Nephron progenitor cell (in vitro differentiated cells): ENCODE measurements at regions not wholly inside any gene's neighbourhood (a gene's known extent, or its start where the extent isn't known, plus 50 kb on each side); places are given as distances from the start of the nearest gene placed in this dataset.

ENCODE experiments used
- DNase-seq: peaks from one replicate; pipeline ENCODE4 v3.0.0; 2021
- H3K27ac Mint-ChIP-seq: 2 replicates; pipeline ENCODE4 v1.8.0; 2021; ENCODE audit warnings: mild to moderate bottlenecking, moderate library complexity, mixed read lengths
- H3K27me3 Mint-ChIP-seq: 2 replicates; pipeline ENCODE4 v1.8.0; 2021; ENCODE audit warnings: mild to moderate bottlenecking, low read depth, mixed read lengths; ENCODE audit not compliant: poor library complexity
- H3K36me3 Mint-ChIP-seq: 2 replicates; pipeline ENCODE4 v1.8.0; 2021; ENCODE audit warnings: low read depth, mixed read lengths
- H3K4me1 Mint-ChIP-seq: 2 replicates; pipeline ENCODE4 v1.8.0; 2021; ENCODE audit warnings: mixed read lengths
- H3K4me3 Mint-ChIP-seq: 2 replicates; pipeline ENCODE4 v1.8.0; 2021; ENCODE audit warnings: mild to moderate bottlenecking, moderate library complexity, mixed read lengths
- H3K9me3 Mint-ChIP-seq: 2 replicates; pipeline ENCODE4 v1.8.0; 2021; ENCODE audit warnings: mild to moderate bottlenecking, moderate library complexity, mixed read lengths
- TF ChIP-seq, protein P1 (sequence below): fragments of 200-600 bp; sonication (generic); IDR thresholded peaks from 2 replicates; pipeline ENCODE4 v1.5.0; 2021; ENCODE audit warnings: antibody characterized with exemption

DNA sequence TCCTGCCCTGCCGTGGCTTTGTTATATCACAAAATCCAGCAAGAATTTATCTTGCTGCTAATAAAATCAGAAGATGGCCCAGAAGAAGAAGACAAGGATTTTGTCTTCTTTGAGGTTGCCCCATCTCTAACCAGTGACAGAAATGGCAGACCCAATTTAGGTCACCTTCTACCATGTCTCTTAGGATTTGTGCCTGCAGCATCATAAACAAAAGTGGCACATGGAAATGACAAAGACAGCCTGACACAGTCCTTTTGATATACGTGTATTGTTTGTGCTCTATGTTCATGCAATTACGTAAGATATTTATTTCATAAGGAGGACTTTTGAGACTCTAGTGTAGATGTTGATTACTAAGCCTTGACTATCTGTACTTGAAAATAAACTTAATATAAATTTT is 135.9 kb upstream of the TMTC4 start:
- Mint-ChIP-seq H3K27ac (no peak overlapping the region), H3K9me3 (no peaks in the 10 kb centered on the region), H3K36me3 (no peaks in the 10 kb centered on the region), H3K27me3 (peaks cover 10% of the 10 kb centered on the region), H3K4me1 (peaks cover 38% of the 10 kb centered on the region), H3K4me3 (no peak overlapping the region)
- no peak for DNase-seq
- TF ChIP-seq, protein P1, sequence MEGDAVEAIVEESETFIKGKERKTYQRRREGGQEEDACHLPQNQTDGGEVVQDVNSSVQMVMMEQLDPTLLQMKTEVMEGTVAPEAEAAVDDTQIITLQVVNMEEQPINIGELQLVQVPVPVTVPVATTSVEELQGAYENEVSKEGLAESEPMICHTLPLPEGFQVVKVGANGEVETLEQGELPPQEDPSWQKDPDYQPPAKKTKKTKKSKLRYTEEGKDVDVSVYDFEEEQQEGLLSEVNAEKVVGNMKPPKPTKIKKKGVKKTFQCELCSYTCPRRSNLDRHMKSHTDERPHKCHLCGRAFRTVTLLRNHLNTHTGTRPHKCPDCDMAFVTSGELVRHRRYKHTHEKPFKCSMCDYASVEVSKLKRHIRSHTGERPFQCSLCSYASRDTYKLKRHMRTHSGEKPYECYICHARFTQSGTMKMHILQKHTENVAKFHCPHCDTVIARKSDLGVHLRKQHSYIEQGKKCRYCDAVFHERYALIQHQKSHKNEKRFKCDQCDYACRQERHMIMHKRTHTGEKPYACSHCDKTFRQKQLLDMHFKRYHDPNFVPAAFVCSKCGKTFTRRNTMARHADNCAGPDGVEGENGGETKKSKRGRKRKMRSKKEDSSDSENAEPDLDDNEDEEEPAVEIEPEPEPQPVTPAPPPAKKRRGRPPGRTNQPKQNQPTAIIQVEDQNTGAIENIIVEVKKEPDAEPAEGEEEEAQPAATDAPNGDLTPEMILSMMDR: no peak

DNA sequence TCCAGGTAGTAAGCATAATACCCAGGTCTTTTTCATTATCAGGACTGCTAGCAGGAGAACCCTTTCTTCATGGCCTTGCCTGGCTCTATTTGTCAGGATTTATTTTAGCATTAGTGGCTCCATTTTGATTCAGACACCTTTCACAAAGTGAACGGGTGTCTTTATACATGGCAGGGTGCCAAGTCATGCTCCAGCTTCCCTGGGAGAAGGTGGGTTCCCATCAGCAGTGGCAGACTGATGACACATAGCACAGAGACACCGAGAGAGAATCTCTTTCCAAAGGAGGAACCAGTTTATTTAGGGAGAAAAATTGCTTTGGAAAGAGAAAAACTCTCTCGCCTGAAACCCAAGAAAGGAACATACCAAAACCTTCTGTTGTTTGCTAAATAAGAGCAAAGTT is 135.3 kb upstream of the TMTC4 start:
- Mint-ChIP-seq H3K27ac (no peak overlapping the region), H3K4me1 (peaks cover 37% of the 10 kb centered on the region), H3K4me3 (no peak overlapping the region), H3K9me3 (no peaks in the 10 kb centered on the region), H3K27me3 (peaks cover 9% of the 10 kb centered on the region), H3K36me3 (no peaks in the 10 kb centered on the region)
- TF ChIP-seq, protein P1: no peak
- DNase-seq: no peak

DNA sequence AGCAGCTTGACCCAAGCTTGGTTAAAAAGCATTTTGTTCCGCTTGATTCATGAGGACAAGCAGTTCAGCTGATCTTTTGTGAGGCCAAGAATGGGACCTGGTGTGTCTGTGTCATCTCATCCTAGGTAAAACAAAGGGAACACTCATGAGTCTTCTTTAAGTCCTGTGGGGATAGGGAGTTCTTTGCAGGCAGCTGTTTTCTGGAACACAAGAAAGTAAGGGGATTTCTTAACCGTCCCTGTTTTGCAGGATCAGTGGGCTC is 134.5 kb upstream of the TMTC4 start:
- peaks cover 9% of the 10 kb centered on the region for H3K27me3 Mint-ChIP-seq

DNA sequence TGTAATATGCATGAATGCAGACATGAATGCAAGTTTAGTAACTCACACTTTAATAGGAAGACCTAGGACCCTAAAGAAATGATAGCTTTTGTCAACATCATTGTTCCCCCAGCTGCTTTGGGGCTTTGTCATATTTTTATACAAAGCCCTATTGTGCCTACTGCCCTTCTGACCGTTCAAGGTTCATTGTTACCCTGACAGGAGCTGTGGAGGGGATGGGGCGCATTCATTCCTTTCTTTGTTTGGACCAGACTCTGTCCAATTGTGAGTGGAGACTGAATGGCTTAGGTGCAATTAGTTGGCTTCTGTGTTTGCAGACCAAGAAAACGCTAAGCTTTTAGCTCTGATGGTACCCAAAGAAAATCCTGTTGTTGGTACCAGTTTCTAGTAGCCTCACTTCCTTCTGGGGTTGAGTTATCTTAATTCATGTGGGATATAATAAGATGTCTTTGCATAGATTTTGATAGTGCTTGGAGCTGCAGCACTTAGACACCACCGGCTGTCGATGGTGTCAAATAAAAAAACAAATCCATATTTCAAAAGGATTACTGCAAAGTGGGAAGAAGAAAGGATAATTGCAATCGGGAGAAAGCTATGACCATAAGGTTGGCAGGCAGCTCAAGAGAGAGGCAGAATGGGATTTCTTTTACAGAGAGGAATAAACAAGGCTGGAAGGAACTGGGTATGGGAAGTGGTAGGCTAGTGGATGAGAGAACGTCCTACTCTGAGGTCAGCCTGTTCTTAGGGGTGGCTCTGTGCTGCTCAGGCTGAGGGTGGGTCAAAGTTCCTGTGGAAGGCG is 133.9 kb upstream of the TMTC4 start:
- TF ChIP-seq, protein P1: no peak
- no peaks in the 10 kb centered on the region for H3K36me3 Mint-ChIP-seq
- peaks cover 37% of the 10 kb centered on the region for H3K4me1 Mint-ChIP-seq
- no peak for DNase-seq
- H3K9me3 Mint-ChIP-seq: peaks cover 4% of the 10 kb centered on the region
- H3K27me3 Mint-ChIP-seq: peaks cover 9% of the 10 kb centered on the region
- H3K27ac Mint-ChIP-seq: no peak overlapping the region
- H3K4me3 Mint-ChIP-seq: peak overlapping the region; percentile 11

More for the DNA sequence above, 134.5 kb upstream of the TMTC4 start:
- TF ChIP-seq, protein P1: no peak
- Mint-ChIP-seq H3K27ac (no peak overlapping the region), H3K4me3 (no peak overlapping the region), H3K36me3 (no peaks in the 10 kb centered on the region), H3K9me3 (peaks cover 4% of the 10 kb centered on the region), H3K4me1 (peaks cover 37% of the 10 kb centered on the region)
- no peak for DNase-seq

DNA sequence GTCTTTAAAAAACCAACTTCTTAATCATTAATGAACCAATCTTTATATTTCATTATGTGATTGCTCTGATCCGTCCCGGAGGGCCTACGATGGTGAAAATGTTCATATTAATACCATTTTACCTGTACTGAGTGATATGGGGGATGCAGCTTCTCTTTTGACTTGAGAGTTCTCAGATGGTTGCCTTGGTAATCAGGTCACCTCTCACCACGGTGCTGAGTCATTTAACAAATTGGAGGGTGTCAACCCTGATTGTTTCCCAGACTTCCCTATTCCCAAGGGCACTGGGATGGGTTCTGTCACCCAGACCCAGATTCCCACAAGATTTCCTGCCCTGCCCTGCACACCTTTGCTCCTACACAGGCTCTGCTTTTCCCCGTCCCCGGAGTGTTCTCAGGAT is 128.5 kb upstream of the TMTC4 start:
- DNase-seq: no peak
- Mint-ChIP-seq H3K27me3 (peaks cover 2% of the 10 kb centered on the region), H3K4me1 (peaks cover 20% of the 10 kb centered on the region), H3K4me3 (no peak overlapping the region), H3K27ac (no peak overlapping the region), H3K9me3 (peaks cover 4% of the 10 kb centered on the region), H3K36me3 (no peaks in the 10 kb centered on the region)
- TF ChIP-seq, protein P1: no peak

DNA sequence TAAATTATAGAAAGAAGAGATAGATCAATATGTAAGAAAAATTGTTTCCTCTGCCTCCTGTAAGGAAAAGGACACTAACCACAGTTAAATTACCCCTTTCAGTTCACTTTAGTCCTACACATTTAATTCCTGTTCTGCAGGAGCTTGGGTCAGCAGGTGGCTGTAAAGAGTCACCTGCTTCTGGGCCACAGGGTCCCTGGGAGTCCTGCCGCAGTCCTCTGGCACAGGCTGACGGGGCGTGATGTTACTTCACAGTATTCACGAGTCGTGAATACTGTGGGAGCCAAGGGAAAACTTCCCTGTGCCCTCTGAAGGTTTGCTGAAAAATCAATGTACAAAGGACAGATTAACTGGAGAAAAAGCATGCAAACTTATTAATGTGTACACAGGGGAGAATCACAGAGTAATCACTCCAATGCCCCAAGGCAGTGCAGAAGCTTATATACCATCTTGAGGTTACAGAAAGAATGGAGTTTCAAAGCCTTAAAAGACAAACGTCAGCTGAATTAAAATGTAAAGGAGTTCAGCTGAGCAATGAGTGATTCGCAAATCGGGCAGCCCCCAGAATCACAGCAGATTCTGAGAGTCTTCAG is 125.8 kb upstream of the TMTC4 start:
- Mint-ChIP-seq H3K9me3 (peaks cover 16% of the 10 kb centered on the region), H3K27ac (no peak overlapping the region), H3K4me3 (no peak overlapping the region), H3K4me1 (peaks cover 13% of the 10 kb centered on the region), H3K27me3 (no peaks in the 10 kb centered on the region), H3K36me3 (no peaks in the 10 kb centered on the region)
- DNase-seq: no peak
- TF ChIP-seq, protein P1: no peak
